ENCODE measurements at regions not wholly inside any gene's neighbourhood (a gene's known extent, or its start where the extent isn't known, plus 50 kb on each side); places are given as distances from the start of the nearest gene placed in this dataset.

GRCh38 chr14:51518280-51518679, 133.4 kb upstream of the FRMD6 start:
- H3K36me3 ChIP-seq (ENCODE audit: control insufficient read depth, insufficient read depth, low read length), result no peaks in the 10 kb centered on the region
- no peaks in the 10 kb centered on the region for H3K27me3 ChIP-seq (ENCODE audit: control insufficient read depth, insufficient read depth, low read length)
- DNase-seq, result no peak
- peak overlapping the region; percentile 71 for H3K27ac ChIP-seq (ENCODE audit: low read length)
- peaks cover 12% of the 10 kb centered on the region for H3K4me1 ChIP-seq (ENCODE audit: control insufficient read depth, insufficient read depth, low read length)
- H3K4me3 ChIP-seq (ENCODE audit: low read length), result no peak overlapping the region
- 80% methylated on average over 1 of the region's 3 CpGs for WGBS (ENCODE audit: insufficient coverage)
- H3K9me3 ChIP-seq (replicated peaks; ENCODE audit: control insufficient read depth, low read depth, low read length), result no peaks in the 10 kb centered on the region

GRCh38 chr14:51518711-51519110, 133.0 kb upstream of the FRMD6 start:
- Histone ChIP-seq H3K36me3 (ENCODE audit: control insufficient read depth, insufficient read depth, low read length) (no peaks in the 10 kb centered on the region), H3K27me3 (ENCODE audit: control insufficient read depth, insufficient read depth, low read length) (no peaks in the 10 kb centered on the region), H3K4me1 (ENCODE audit: control insufficient read depth, insufficient read depth, low read length) (peaks cover 12% of the 10 kb centered on the region), H3K4me3 (ENCODE audit: low read length) (no peak overlapping the region), H3K27ac (ENCODE audit: low read length) (no peak overlapping the region), H3K9me3 (replicated peaks; ENCODE audit: control insufficient read depth, low read depth, low read length) (no peaks in the 10 kb centered on the region)
- no CpG with 5 or more reads among the region's 2 CpGs for WGBS (ENCODE audit: insufficient coverage)
- no peak for DNase-seq

GRCh38 chr14:51520087-51520486, 131.6 kb upstream of the FRMD6 start:
- no peaks in the 10 kb centered on the region for H3K27me3 ChIP-seq (ENCODE audit: control insufficient read depth, insufficient read depth, low read length)
- no peak overlapping the region for H3K27ac ChIP-seq (ENCODE audit: low read length)
- no peak for DNase-seq
- no peak overlapping the region for H3K4me3 ChIP-seq (ENCODE audit: low read length)
- H3K36me3 ChIP-seq (ENCODE audit: control insufficient read depth, insufficient read depth, low read length), result no peaks in the 10 kb centered on the region
- H3K9me3 ChIP-seq (replicated peaks; ENCODE audit: control insufficient read depth, low read depth, low read length), result no peaks in the 10 kb centered on the region
- no CpG with 5 or more reads among the region's 1 CpG for WGBS (ENCODE audit: insufficient coverage)
- peaks cover 12% of the 10 kb centered on the region for H3K4me1 ChIP-seq (ENCODE audit: control insufficient read depth, insufficient read depth, low read length)

- no peak overlapping the region for H3K27ac ChIP-seq (ENCODE audit: low read length)
- no peak for DNase-seq
Measured at GRCh38 chr14:51521764-51522163, 129.9 kb upstream of the FRMD6 start.

GRCh38 chr14:51523243-51523642, 128.5 kb upstream of the FRMD6 start:
- 73% methylated on average over 2 of the region's 4 CpGs for WGBS (ENCODE audit: insufficient coverage)
- DNase-seq, result no peak
- H3K36me3 ChIP-seq (ENCODE audit: control insufficient read depth, insufficient read depth, low read length), result no peaks in the 10 kb centered on the region
- peaks cover under 1% of the 10 kb centered on the region for H3K4me1 ChIP-seq (ENCODE audit: control insufficient read depth, insufficient read depth, low read length)
- H3K27me3 ChIP-seq (ENCODE audit: control insufficient read depth, insufficient read depth, low read length), result no peaks in the 10 kb centered on the region
- H3K9me3 ChIP-seq (replicated peaks; ENCODE audit: control insufficient read depth, low read depth, low read length), result no peaks in the 10 kb centered on the region
- H3K4me3 ChIP-seq (ENCODE audit: low read length), result no peak overlapping the region
- no peak overlapping the region for H3K27ac ChIP-seq (ENCODE audit: low read length)

More at GRCh38 chr14:51521764-51522163, 129.9 kb upstream of the FRMD6 start:
- Histone ChIP-seq H3K4me3 (ENCODE audit: low read length) (no peak overlapping the region), H3K27me3 (ENCODE audit: control insufficient read depth, insufficient read depth, low read length) (no peaks in the 10 kb centered on the region), H3K9me3 (replicated peaks; ENCODE audit: control insufficient read depth, low read depth, low read length) (no peaks in the 10 kb centered on the region), H3K36me3 (ENCODE audit: control insufficient read depth, insufficient read depth, low read length) (no peaks in the 10 kb centered on the region), H3K4me1 (ENCODE audit: control insufficient read depth, insufficient read depth, low read length) (peaks cover 8% of the 10 kb centered on the region)

- H3K36me3 ChIP-seq (ENCODE audit: control insufficient read depth, insufficient read depth, low read length), result no peaks in the 10 kb centered on the region
Measured at GRCh38 chr14:51525739-51526138, 126.0 kb upstream of the FRMD6 start.

GRCh38 chr14:51527073-51527472, 124.6 kb upstream of the FRMD6 start:
- WGBS (ENCODE audit: insufficient coverage), result no CpG with 5 or more reads among the region's 2 CpGs
- no peaks in the 10 kb centered on the region for H3K36me3 ChIP-seq (ENCODE audit: control insufficient read depth, insufficient read depth, low read length)
- H3K4me3 ChIP-seq (ENCODE audit: low read length), result no peak overlapping the region
- no peak overlapping the region for H3K27ac ChIP-seq (ENCODE audit: low read length)
- no peaks in the 10 kb centered on the region for H3K27me3 ChIP-seq (ENCODE audit: control insufficient read depth, insufficient read depth, low read length)
- H3K9me3 ChIP-seq (replicated peaks; ENCODE audit: control insufficient read depth, low read depth, low read length), result no peaks in the 10 kb centered on the region
- H3K4me1 ChIP-seq (ENCODE audit: control insufficient read depth, insufficient read depth, low read length), result no peaks in the 10 kb centered on the region
- no peak for DNase-seq

More at GRCh38 chr14:51525739-51526138, 126.0 kb upstream of the FRMD6 start:
- no peak overlapping the region for H3K27ac ChIP-seq (ENCODE audit: low read length)
- H3K4me3 ChIP-seq (ENCODE audit: low read length), result no peak overlapping the region
- 93% methylated on average over 2 of the region's 3 CpGs for WGBS (ENCODE audit: insufficient coverage)
- DNase-seq, result no peak
- no peaks in the 10 kb centered on the region for H3K9me3 ChIP-seq (replicated peaks; ENCODE audit: control insufficient read depth, low read depth, low read length)
- no peaks in the 10 kb centered on the region for H3K27me3 ChIP-seq (ENCODE audit: control insufficient read depth, insufficient read depth, low read length)
- H3K4me1 ChIP-seq (ENCODE audit: control insufficient read depth, insufficient read depth, low read length), result no peaks in the 10 kb centered on the region

GRCh38 chr14:51529736-51530135, 122.0 kb upstream of the FRMD6 start:
- no peaks in the 10 kb centered on the region for H3K9me3 ChIP-seq (replicated peaks; ENCODE audit: control insufficient read depth, low read depth, low read length)

GRCh38 chr14:51533160-51533559, 118.5 kb upstream of the FRMD6 start:
- no peaks in the 10 kb centered on the region for H3K4me1 ChIP-seq (ENCODE audit: control insufficient read depth, insufficient read depth, low read length)
- WGBS (ENCODE audit: insufficient coverage), result 33% methylated on average over 1 of the region's 2 CpGs
- no peak overlapping the region for H3K27ac ChIP-seq (ENCODE audit: low read length)

More at GRCh38 chr14:51529736-51530135, 122.0 kb upstream of the FRMD6 start:
- Histone ChIP-seq H3K4me1 (ENCODE audit: control insufficient read depth, insufficient read depth, low read length) (no peaks in the 10 kb centered on the region), H3K27me3 (ENCODE audit: control insufficient read depth, insufficient read depth, low read length) (no peaks in the 10 kb centered on the region), H3K36me3 (ENCODE audit: control insufficient read depth, insufficient read depth, low read length) (no peaks in the 10 kb centered on the region), H3K27ac (ENCODE audit: low read length) (no peak overlapping the region), H3K4me3 (ENCODE audit: low read length) (no peak overlapping the region)
- no peak for DNase-seq
- WGBS (ENCODE audit: insufficient coverage), result 36% methylated on average over 1 of the region's 1 CpG

GRCh38 chr14:51533872-51534553, 117.7 kb upstream of the FRMD6 start:
- H3K4me1 ChIP-seq (ENCODE audit: control insufficient read depth, insufficient read depth, low read length), result no peaks in the 10 kb centered on the region
- peaks cover 3% of the 10 kb centered on the region for H3K9me3 ChIP-seq (replicated peaks; ENCODE audit: control insufficient read depth, low read depth, low read length)
- no peaks in the 10 kb centered on the region for H3K36me3 ChIP-seq (ENCODE audit: control insufficient read depth, insufficient read depth, low read length)
- DNase-seq, result no peak
- H3K27me3 ChIP-seq (ENCODE audit: control insufficient read depth, insufficient read depth, low read length), result no peaks in the 10 kb centered on the region
- no peak overlapping the region for H3K27ac ChIP-seq (ENCODE audit: low read length)
- no CpG with 5 or more reads among the region's 3 CpGs for WGBS (ENCODE audit: insufficient coverage)
- H3K4me3 ChIP-seq (ENCODE audit: low read length), result no peak overlapping the region

More at GRCh38 chr14:51533160-51533559, 118.5 kb upstream of the FRMD6 start:
- Histone ChIP-seq H3K9me3 (replicated peaks; ENCODE audit: control insufficient read depth, low read depth, low read length) (peaks cover 3% of the 10 kb centered on the region), H3K4me3 (ENCODE audit: low read length) (no peak overlapping the region), H3K27me3 (ENCODE audit: control insufficient read depth, insufficient read depth, low read length) (no peaks in the 10 kb centered on the region), H3K36me3 (ENCODE audit: control insufficient read depth, insufficient read depth, low read length) (no peaks in the 10 kb centered on the region)
- DNase-seq, result no peak

GRCh38 chr14:51534610-51535011, 117.1 kb upstream of the FRMD6 start:
- Histone ChIP-seq H3K27me3 (ENCODE audit: control insufficient read depth, insufficient read depth, low read length) (no peaks in the 10 kb centered on the region), H3K4me3 (ENCODE audit: low read length) (no peak overlapping the region), H3K36me3 (ENCODE audit: control insufficient read depth, insufficient read depth, low read length) (no peaks in the 10 kb centered on the region), H3K9me3 (replicated peaks; ENCODE audit: control insufficient read depth, low read depth, low read length) (peaks cover 3% of the 10 kb centered on the region), H3K27ac (ENCODE audit: low read length) (no peak overlapping the region), H3K4me1 (ENCODE audit: control insufficient read depth, insufficient read depth, low read length) (peaks cover 2% of the 10 kb centered on the region)
- 20% methylated on average over 1 of the region's 4 CpGs for WGBS (ENCODE audit: insufficient coverage)
- no peak for DNase-seq
